Right atrium auricular region (tissue), 2 donors: ENCODE measurements at regions not wholly inside any gene's neighbourhood (a gene's known extent, or its start where the extent isn't known, plus 50 kb on each side); places are given as distances from the start of the nearest gene placed in this dataset.

Source experiments
- DNase-seq: peaks from one replicate; pipeline ENCODE4 v3.0.0-alpha.2; 2019; ENCODE audit warnings: low spot score
- H3K27ac ChIP-seq, 2 donors: fragments of 200-600 bp; sonication (generic); 1 replicate in 1 of 2; 2 replicates in 1 of 2; pipeline ENCODE4 v1.5.1; 2016 to 2019
- H3K27me3 ChIP-seq, 2 donors: fragments of 200-600 bp; sonication (generic); one replicate each; pipeline versions ENCODE4 v1.5.1 to v1.6.0; 2017 to 2019
- H3K36me3 ChIP-seq: fragments of 200-600 bp; sonication (generic); one replicate; pipeline ENCODE4 v1.5.1; 2016
- H3K4me1 ChIP-seq, 2 donors: fragments of 200-600 bp; sonication (generic); one replicate each; pipeline versions ENCODE4 v1.5.1 to v1.6.0; 2017 to 2019
- H3K4me3 ChIP-seq, 2 donors: fragments of 200-600 bp; sonication (generic); 1 replicate in 1 of 2; 2 replicates in 1 of 2; pipeline ENCODE4 v1.5.1; 2017 to 2019; ENCODE audit warnings: mild to moderate bottlenecking in 1 of 2, moderate library complexity in 1 of 2
- H3K9me3 ChIP-seq, 2 donors: fragments of 200-600 bp; sonication (generic); one replicate each; pipeline ENCODE4 v1.5.1; 2019
- TF ChIP-seq, protein P1 (sequence below), 2 donors: fragments of 200-600 bp; sonication (generic); IDR thresholded peaks; one replicate each; pipeline ENCODE4 v1.5.1; 2019; ENCODE audit warnings: antibody characterized with exemption in 2 of 2

DNA sequence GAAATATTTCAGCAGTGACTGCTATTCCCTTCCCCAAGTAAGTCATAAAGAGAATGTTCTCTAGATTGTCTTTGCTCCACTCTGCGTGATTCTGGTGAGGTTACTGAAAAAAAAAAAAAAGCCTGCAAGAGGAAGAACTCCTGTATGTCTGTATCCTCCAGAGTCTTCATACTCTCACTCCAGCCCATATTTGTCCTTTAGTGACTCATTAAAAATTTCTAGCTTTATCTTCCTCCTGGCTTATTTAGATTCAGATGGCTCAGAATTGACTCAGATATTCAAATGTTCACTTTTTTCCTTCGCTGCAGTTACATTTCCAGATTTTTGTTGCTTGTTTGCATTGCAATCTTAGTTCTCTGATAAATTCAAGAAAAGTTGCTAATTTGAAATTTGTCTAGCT is 76.3 kb upstream of the CNTN5 start:
- H3K4me3 ChIP-seq: no peak overlapping the region
- H3K4me1 ChIP-seq: no peaks in the 10 kb centered on the region
- no peak overlapping the region for H3K27ac ChIP-seq
- TF ChIP-seq, protein P1, sequence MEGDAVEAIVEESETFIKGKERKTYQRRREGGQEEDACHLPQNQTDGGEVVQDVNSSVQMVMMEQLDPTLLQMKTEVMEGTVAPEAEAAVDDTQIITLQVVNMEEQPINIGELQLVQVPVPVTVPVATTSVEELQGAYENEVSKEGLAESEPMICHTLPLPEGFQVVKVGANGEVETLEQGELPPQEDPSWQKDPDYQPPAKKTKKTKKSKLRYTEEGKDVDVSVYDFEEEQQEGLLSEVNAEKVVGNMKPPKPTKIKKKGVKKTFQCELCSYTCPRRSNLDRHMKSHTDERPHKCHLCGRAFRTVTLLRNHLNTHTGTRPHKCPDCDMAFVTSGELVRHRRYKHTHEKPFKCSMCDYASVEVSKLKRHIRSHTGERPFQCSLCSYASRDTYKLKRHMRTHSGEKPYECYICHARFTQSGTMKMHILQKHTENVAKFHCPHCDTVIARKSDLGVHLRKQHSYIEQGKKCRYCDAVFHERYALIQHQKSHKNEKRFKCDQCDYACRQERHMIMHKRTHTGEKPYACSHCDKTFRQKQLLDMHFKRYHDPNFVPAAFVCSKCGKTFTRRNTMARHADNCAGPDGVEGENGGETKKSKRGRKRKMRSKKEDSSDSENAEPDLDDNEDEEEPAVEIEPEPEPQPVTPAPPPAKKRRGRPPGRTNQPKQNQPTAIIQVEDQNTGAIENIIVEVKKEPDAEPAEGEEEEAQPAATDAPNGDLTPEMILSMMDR (IDR thresholded peaks at IDR 0.05): no peak
- H3K9me3 ChIP-seq: no peaks in the 10 kb centered on the region
- H3K27me3 ChIP-seq: no peaks in the 10 kb centered on the region
- DNase-seq: no peak
- H3K36me3 ChIP-seq: no peaks in the 10 kb centered on the region

DNA sequence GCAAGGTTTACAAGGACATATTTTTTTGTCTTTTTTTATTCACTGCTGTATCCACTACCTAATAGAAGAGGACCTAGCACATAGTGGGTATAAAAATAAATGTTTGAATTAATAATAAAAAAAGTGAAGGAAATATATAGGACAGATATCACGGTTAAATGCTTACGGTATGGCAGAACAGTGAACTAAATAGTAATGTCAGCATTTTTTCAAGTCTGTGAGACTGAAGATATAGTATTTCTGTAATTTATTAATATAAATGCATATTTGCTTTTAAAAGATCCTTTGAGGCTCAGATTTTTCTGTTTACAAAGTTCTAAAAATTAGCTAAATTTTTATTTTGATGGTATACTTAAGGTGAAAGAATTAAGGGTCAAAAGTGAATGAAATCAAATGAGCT is 68.6 kb upstream of the CNTN5 start:
- DNase-seq: no peak
- Histone ChIP-seq H3K9me3 (no peaks in the 10 kb centered on the region), H3K27ac (no peak overlapping the region), H3K4me1 (no peaks in the 10 kb centered on the region), H3K27me3 (no peaks in the 10 kb centered on the region), H3K4me3 (no peak overlapping the region), H3K36me3 (no peaks in the 10 kb centered on the region)
- TF ChIP-seq, protein P1 (IDR thresholded peaks at IDR 0.05): no peak

DNA sequence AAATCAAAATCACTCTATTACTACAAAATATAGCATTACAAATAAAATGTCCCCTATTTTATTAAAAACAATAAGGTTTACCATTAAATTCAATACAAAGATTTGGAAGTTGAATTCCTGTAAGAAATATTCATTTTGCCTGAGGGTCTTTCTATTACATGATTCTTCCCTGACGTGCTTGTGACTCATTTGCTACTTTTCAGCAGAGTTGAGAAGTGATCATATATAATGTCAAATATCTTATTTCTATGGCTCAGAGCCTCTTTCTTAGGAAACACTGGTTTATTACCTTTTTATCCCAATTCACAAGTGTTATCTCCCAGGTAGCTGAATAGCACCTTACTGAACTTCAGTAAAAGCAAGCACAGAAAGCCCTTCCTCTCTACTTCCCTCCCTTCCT is 65.2 kb upstream of the CNTN5 start:
- no peaks in the 10 kb centered on the region for H3K36me3 ChIP-seq
- no peaks in the 10 kb centered on the region for H3K9me3 ChIP-seq
- no peak overlapping the region for H3K27ac ChIP-seq
- no peak for DNase-seq
- no peak overlapping the region for H3K4me3 ChIP-seq
- TF ChIP-seq, protein P1 (IDR thresholded peaks at IDR 0.05): no peak
- H3K27me3 ChIP-seq: no peaks in the 10 kb centered on the region
- no peaks in the 10 kb centered on the region for H3K4me1 ChIP-seq

DNA sequence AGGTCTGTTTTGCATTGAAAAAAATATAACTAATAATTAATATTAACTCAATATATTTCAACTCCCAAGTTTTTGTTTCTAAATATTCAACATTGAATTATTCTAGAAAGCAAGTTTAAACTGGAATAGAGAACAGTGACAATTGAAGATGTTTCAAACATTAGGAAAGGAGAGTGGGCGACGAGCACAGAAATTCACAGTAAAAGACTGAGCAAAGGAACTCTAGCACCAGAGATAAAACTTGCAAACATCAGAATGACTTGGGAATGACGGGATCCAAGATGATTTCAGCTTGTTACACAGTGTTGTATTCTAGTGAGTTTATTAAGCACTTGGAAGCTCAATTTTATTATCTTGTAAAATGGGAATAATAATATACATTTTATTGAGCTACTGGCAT is 56.6 kb upstream of the CNTN5 start:
- Histone ChIP-seq H3K4me3 (no peak overlapping the region), H3K4me1 (no peaks in the 10 kb centered on the region)

DNA sequence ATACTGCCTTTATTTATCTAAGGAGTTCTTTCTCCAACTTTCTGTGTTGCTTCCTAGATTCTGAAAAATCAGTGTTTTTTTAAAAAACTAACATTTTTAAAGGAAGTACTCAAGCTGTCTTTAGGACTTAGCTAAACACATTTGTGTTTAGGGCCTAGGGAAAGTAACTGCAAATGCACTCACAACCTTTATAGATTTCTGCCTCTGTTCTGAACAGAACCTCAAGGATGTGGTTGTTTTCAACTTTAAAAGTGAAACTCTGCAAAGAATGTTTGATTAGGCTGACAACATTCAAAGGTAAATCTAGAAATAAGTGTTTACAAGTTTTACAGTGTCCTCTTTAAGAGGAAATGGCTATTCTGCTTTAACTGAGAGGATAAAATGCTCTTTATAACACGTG is 55.4 kb upstream of the CNTN5 start:
- no peaks in the 10 kb centered on the region for H3K36me3 ChIP-seq
- no peak for DNase-seq
- no peaks in the 10 kb centered on the region for H3K9me3 ChIP-seq
- H3K4me1 ChIP-seq: no peaks in the 10 kb centered on the region
- no peak overlapping the region for H3K4me3 ChIP-seq
- TF ChIP-seq, protein P1 (IDR thresholded peaks at IDR 0.05): no peak
- H3K27ac ChIP-seq: no peak overlapping the region
- H3K27me3 ChIP-seq: no peaks in the 10 kb centered on the region

More for the DNA sequence above, 56.6 kb upstream of the CNTN5 start:
- no peaks in the 10 kb centered on the region for H3K9me3 ChIP-seq
- no peak for DNase-seq
- H3K27ac ChIP-seq: no peak overlapping the region
- H3K27me3 ChIP-seq: no peaks in the 10 kb centered on the region
- no peaks in the 10 kb centered on the region for H3K36me3 ChIP-seq
- TF ChIP-seq, protein P1 (IDR thresholded peaks at IDR 0.05): no peak

DNA sequence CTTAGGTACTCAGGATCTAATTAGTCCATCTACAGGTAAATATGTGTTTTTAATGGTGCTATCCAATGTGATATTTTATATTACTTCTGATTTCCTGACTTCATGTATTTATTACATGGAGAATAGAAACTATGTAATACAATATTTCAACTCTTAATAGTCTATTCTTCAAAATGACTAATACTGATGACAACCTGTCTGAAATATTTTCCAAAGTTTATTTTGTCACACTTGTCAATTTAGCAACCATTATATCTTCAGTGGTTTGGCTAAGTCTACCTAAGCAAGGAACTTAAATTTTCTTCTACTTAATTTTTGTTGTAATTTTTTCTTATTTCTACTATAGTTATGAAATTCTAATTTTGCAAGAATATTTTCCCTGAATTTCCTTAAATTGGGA is 55.0 kb upstream of the CNTN5 start:
- TF ChIP-seq, protein P1 (IDR thresholded peaks at IDR 0.05): no peak
- no peaks in the 10 kb centered on the region for H3K36me3 ChIP-seq
- H3K4me3 ChIP-seq: no peak overlapping the region
- H3K27ac ChIP-seq: no peak overlapping the region
- H3K27me3 ChIP-seq: no peaks in the 10 kb centered on the region
- DNase-seq: no peak
- no peaks in the 10 kb centered on the region for H3K4me1 ChIP-seq
- no peaks in the 10 kb centered on the region for H3K9me3 ChIP-seq
